BLaER1 (cell line): ENCODE measurements at regions not wholly inside any gene's neighbourhood (a gene's known extent, or its start where the extent isn't known, plus 50 kb on each side); places are given as distances from the start of the nearest gene placed in this dataset.
"Not testable (repeated sequence)": the region's sequence is repeated elsewhere in the genome, so short reads cannot be mapped to it uniquely, and the experiment has no call there.

Source experiments
- H3K27ac ChIP-seq: shearing (Covaris generic); formaldehyde crosslinking; 2 replicates; pipeline ENCODE4 v1.8.1; 2022
- H3K27me3 ChIP-seq: shearing (Covaris generic); formaldehyde crosslinking; 2 replicates; pipeline ENCODE4 v1.8.1; 2022
- H3K36me3 ChIP-seq: shearing (Covaris generic); formaldehyde crosslinking; 2 replicates; pipeline ENCODE4 v1.8.1; 2022
- H3K4me1 ChIP-seq: shearing (Covaris generic); formaldehyde crosslinking; 2 replicates; pipeline ENCODE4 v1.8.1; 2022
- H3K4me2 ChIP-seq: shearing (Covaris generic); formaldehyde crosslinking; 2 replicates; pipeline ENCODE4 v1.8.1; 2022
- H3K4me3 ChIP-seq: shearing (Covaris generic); formaldehyde crosslinking; 2 replicates; pipeline ENCODE4 v1.8.1; 2022
- H3K9ac ChIP-seq: shearing (Covaris generic); formaldehyde crosslinking; 2 replicates; pipeline ENCODE4 v1.8.1; 2022
- H3K9me3 ChIP-seq: shearing (Covaris generic); formaldehyde crosslinking; 2 replicates; pipeline ENCODE4 v1.8.1; 2022
- H4K20me1 ChIP-seq: shearing (Covaris generic); formaldehyde crosslinking; 2 replicates; pipeline ENCODE4 v1.8.1; 2022
- Cebpa-rat ChIP-seq: shearing (Covaris generic); IDR thresholded peaks from 2 replicates; pipeline ENCODE4 v1.8.1; 2022

- Histone ChIP-seq H3K36me3 (no peaks in the 10 kb centered on the region), H3K27me3 (no peaks in the 10 kb centered on the region), H3K9ac (no peak overlapping the region), H3K4me1 (no peaks in the 10 kb centered on the region), H3K4me2 (no peak overlapping the region), H3K27ac (no peak overlapping the region), H3K4me3 (no peak overlapping the region), H3K9me3 (peaks cover 11% of the 10 kb centered on the region), H4K20me1 (no peaks in the 10 kb centered on the region)
- no peak for TF ChIP-seq Cebpa-rat
Observed at GRCh38 chr11:14587258-14587657, 56.3 kb upstream of the PDE3B start.

- no peak for TF ChIP-seq Cebpa-rat
- no peak overlapping the region for H3K4me2 ChIP-seq
- H3K9me3 ChIP-seq: peaks cover 11% of the 10 kb centered on the region
- no peaks in the 10 kb centered on the region for H3K27me3 ChIP-seq
- no peak overlapping the region for H3K4me3 ChIP-seq
- H4K20me1 ChIP-seq: no peaks in the 10 kb centered on the region
- no peaks in the 10 kb centered on the region for H3K4me1 ChIP-seq
- no peak overlapping the region for H3K27ac ChIP-seq
- no peak overlapping the region for H3K9ac ChIP-seq
- no peaks in the 10 kb centered on the region for H3K36me3 ChIP-seq
Observed at GRCh38 chr11:14588681-14589080, 54.9 kb upstream of the PDE3B start.

- Histone ChIP-seq H3K27me3 (no peaks in the 10 kb centered on the region), H3K36me3 (no peaks in the 10 kb centered on the region), H3K4me1 (no peaks in the 10 kb centered on the region), H3K9me3 (peaks cover 11% of the 10 kb centered on the region), H3K4me3 (no peak overlapping the region), H3K4me2 (no peak overlapping the region), H4K20me1 (no peaks in the 10 kb centered on the region), H3K9ac (no peak overlapping the region), H3K27ac (no peak overlapping the region)
- no peak for TF ChIP-seq Cebpa-rat
Observed at GRCh38 chr11:14589421-14589820, 54.2 kb upstream of the PDE3B start.

GRCh38 chr11:14591046-14591445 is 52.6 kb upstream of the PDE3B start:
- H3K9ac ChIP-seq, H4K20me1 ChIP-seq, H3K4me1 ChIP-seq, H3K27ac ChIP-seq, H3K4me3 ChIP-seq, H3K27me3 ChIP-seq, H3K36me3 ChIP-seq, H3K4me2 ChIP-seq: not testable (repeated sequence)
- H3K9me3 ChIP-seq: peaks cover 11% of the 10 kb centered on the region

GRCh38 chr11:14593671-14594070 is 49.9 kb upstream of the PDE3B start:
- Histone ChIP-seq H4K20me1 (no peaks in the 10 kb centered on the region), H3K4me1 (no peaks in the 10 kb centered on the region), H3K9ac (no peak overlapping the region), H3K36me3 (no peaks in the 10 kb centered on the region), H3K4me2 (no peak overlapping the region), H3K27me3 (no peaks in the 10 kb centered on the region), H3K4me3 (no peak overlapping the region), H3K27ac (no peak overlapping the region), H3K9me3 (peaks cover 11% of the 10 kb centered on the region)
- TF ChIP-seq Cebpa-rat: no peak
